ENCODE measurements at regions not wholly inside any gene's neighbourhood (a gene's known extent, or its start where the extent isn't known, plus 50 kb on each side); places are given as distances from the start of the nearest gene placed in this dataset.

DNA sequence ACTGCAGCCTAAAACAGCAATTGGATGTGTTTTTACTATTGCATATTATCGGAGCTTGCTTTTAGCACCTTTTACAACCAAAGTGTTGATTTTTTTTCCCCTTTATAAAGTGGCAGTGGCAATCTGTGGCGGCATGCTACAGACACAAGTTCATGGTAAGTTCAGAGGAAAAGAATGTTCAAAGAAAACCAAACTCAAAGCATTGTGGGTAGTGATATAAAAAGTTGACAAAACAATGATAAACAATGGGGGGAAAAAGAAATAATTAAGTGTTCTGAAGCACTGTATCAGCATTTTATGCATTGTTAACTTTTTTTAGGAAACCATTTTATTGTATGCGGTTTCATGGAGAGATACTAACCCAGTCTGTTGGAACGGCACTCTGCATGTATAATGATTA is 492.0 kb upstream of the SOX5 start:
- TF ChIP-seq, protein P1, sequence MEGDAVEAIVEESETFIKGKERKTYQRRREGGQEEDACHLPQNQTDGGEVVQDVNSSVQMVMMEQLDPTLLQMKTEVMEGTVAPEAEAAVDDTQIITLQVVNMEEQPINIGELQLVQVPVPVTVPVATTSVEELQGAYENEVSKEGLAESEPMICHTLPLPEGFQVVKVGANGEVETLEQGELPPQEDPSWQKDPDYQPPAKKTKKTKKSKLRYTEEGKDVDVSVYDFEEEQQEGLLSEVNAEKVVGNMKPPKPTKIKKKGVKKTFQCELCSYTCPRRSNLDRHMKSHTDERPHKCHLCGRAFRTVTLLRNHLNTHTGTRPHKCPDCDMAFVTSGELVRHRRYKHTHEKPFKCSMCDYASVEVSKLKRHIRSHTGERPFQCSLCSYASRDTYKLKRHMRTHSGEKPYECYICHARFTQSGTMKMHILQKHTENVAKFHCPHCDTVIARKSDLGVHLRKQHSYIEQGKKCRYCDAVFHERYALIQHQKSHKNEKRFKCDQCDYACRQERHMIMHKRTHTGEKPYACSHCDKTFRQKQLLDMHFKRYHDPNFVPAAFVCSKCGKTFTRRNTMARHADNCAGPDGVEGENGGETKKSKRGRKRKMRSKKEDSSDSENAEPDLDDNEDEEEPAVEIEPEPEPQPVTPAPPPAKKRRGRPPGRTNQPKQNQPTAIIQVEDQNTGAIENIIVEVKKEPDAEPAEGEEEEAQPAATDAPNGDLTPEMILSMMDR (IDR thresholded peaks at IDR 0.05): no peak
- TF ChIP-seq POLR2A (IDR thresholded peaks at IDR 0.05) (no peak), POLR2AphosphoS5 (IDR thresholded peaks at IDR 0.05) (no peak)

All from stomach (tissue), 4 donors.